Activated effector memory CD4-positive, alpha-beta T cell treated with anti-CD3 and anti-CD28 coated beads, Interleukin-2, amount 50 U/mL, for 16 hours (primary cell): ENCODE measurements at regions not wholly inside any gene's neighbourhood (a gene's known extent, or its start where the extent isn't known, plus 50 kb on each side); places are given as distances from the start of the nearest gene placed in this dataset.

ENCODE experiments used
- DNase-seq: peaks from one replicate; pipeline ENCODE4 v3.0.0-alpha.2; 2020

DNA sequence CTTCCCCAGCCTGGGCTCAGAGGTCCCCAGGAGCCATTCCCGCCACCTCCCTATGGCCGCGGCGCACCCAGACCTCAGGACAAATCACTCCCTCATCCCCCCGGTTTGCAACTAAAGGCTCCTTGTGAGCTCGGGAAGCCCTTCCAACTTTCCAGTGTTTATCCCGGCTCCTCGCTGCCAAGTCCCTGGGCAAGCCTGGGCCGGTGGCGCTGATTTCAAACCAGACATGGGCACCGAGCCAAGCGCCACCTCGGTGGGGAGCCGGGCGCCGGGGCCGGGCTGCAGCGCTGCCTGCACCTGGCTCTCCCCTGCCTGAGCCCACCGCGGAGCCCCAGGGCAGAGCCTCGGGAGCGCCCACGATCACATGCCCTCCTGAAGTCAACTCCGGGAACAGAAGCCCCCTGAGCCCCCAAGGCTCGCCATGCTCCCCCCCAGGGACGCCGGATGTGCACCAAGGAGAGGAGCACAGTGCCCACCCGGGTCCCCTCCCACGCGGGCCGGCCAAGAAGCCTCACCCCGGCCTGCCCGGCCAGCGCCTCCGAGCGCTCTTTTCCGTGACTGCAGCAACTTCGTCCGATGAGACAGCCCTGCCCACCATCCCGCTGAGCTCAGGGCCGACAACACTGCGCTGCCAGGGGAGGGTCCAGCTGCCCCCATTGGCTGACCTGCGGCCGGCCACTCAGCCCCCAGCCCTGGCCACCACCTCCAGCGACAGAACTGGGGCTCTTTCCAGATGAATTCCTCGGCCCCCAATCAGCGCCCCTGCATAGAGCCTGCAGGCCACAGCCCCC, 50.0 kb downstream of the NCOR2 start:
- no peak for DNase-seq

DNA sequence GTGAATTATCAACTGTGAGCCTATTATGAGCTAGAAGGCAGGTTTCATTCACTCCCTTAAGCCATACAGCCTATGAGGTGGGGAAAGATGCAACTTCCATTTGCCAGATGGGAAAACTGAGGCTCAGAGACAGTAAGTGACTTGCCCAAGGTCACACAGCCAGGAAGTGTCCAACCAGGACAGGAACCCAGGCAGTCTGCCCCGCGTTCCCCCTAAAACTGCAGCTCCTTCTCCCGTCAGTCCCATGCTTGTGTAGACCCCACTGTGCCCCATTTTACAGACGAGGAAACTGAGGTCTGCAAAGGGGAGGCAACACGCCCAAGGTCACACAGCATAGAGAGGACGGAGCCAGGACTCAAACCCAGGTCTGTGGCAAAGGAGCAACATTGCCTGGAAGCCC, 50.6 kb downstream of the NCOR2 start:
- no peak for DNase-seq

GRCh38 chr12:124515981-124516380, 51.4 kb downstream of the NCOR2 start:
- DNase-seq = no peak

DNA sequence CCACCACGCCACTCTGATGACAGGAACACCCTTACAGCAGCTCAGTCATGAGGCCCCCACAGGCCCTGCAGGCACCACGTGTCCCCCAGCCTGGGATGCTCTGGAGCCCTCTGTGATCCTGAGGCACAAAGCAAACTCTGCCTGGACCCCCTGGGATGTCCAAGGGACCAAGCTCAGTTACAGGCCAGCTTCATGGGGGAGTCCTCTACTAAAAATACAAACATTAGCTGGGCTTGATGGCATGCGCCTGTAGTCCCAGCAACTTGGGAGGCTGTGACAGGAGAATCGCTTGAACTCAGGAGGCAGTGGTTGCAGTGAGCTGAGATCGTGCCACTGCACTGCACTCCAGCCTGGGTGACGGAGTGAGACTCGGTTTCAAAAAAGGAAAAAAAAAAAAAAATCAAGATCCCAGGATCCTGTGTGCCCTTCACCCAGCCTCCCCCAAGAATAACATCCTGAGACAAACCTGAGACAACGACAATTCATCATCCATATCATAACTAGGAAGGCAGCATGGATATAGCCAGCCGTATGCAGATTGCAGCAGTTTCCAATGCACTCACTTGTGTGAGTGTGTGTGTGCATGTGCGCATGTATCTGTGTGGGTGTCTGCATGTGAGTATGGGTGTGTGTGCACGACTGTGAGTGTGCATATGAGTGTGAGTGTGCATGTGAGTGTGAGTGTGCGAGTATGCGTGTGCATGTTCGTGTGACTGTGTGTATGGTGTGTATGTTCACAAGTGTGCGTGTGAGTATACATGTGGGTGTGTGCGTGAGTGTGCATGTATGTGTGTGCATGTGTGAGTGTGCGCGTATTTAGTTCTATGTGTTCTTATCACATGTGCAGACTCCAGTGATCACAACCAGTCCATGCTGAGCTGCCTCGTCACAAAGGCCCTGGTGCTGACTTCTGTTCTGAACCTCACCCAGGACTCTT, 52.1 kb downstream of the NCOR2 start:
- no peak for DNase-seq

- no peak for DNase-seq
Measured at GRCh38 chr12:124514145-124514995, 53.0 kb downstream of the NCOR2 start.

DNA sequence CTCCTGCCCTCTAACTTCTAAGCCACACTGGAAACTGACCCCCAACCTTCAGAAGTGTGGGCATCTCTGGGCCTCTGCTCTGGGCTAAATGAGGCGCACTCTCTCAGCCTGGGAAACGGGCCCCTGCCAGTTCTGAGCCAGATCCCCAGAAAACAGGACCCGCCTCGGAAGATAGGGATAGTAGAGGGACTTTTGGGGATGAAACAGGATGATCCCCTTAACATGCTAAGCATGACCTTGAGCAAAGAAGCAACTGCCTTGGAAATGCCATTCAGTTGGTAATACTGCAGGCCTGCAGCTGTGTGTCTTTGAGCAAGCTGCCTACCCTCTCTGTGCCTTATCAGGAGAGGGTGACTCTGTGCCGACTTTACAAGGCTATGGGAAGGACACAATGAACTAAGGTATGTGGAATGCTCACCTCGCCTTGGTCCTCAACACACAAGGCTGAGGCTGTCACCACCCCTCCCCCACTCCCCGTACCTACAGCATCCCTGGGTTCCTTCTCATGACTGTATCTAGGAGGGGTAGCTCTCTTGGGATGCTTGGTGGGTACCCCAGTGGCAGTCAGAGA, 54.0 kb downstream of the NCOR2 start:
- DNase-seq = no peak

DNA sequence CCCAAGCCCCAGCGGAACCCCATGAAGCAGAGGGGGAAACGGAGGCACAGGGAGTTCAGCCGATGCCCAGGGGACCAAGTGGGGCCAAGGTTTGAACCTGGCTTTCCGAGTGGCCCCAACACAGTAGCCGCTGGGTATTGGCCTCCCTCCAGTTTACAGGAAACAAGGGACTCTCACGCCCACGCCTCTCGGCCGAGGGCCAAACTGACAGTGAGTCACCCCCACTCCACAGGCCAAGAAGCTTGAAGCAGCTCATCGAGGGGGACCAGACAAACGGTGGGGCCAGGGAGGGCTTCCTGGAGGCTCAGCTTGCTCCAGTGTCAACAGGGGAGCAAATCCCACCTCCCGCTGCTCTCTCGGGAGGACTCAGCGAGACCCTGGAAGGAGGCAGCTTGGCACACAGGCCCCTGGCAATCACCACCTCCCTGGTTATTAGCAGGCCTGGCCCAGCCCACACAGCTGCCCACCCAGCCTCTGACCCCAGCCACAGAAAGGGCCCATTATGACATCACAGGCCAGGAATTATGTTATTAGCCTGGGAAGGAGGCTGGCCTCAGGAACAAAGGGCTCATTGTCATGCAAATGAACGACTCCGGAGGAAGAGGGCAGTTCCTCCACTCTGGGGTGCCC, 54.6 kb downstream of the NCOR2 start:
- DNase-seq = no peak

DNA sequence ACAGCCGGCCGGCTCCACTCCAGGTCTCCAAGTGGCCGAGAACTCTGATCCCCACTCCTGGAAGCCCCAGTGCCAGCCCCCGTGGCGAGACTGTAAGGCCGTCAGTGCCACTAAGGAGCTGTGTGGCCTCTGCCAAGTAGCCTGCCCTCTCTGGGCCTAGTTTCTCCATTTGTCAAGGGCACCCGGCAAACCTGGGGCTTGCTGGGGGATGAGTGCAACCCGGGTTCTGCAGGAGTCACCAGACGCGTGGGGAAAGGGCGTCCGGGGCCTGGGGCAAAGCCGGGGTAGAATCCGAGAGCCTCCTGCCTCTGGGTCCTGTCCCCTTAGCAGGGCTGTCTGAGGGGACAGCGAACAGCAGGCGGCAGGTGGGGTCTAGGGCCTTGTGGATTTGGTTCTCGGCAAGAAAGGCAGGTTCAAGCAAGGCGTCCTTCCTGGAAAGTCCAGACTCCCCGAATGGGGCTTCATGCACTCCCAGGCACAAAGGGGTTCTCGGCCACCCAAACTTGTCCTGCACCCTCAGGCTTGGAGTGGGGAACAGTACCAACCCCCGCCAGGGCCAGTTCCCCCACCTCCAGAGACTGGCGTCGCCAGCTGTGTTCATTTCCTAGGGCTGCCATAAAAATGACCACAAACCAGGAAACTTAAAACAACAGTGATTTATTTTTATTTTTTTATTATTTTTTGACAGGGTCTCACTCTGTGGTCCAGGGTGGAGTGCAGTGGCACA, 56.0 kb downstream of the NCOR2 start:
- no peak for DNase-seq

- no peak for DNase-seq
Measured at GRCh38 chr12:124510301-124510970, 57.0 kb downstream of the NCOR2 start.

DNA sequence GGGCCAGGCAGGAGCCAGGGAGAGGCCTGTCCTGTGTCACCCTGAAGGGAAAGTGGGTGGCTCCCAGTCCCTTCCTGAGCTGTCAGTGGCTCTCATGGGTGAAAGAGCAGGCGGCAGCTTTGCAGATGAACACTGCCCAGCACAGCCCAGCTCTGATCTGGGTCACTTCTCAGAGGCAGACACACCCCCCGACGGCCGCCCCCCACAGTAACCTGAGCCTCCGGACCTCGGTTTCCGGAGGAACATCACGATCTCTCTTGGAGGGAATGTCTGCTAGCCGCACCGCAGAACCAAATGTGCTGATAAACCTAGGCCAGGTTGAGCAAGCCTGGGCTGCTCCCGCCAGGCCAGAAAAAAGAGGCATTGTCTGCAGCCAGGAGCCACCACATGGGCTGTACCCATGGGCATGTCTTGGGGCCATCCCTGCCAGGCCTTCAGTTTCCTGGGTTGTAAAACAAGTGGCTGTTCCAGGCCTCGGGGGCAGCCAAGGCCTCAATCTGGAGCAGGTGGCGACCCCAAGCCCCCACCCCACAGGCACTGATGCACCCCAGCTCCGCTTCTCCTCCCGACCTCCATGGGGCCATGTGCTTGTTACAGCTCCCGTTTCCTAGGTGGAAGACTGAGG, 57.6 kb downstream of the NCOR2 start:
- DNase-seq = no peak

DNA sequence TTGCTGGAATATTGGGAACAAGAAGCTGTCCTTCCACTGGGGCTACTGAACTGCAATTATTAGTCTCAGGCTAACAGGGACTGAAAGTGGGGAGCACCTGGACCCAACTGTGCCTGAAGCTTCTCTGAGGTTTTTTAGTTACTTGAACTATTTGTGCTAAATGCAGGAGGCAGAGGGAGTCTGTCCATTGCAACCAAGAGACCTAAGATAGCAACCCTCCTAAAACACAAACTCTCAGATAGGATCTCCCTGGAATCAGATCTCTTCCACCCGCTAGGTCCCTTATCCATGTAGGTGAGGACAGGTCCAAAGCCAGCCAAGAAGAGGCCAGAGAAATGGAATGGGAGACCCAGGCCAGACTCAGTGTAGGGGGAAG, 58.1 kb downstream of the NCOR2 start:
- DNase-seq = no peak

DNA sequence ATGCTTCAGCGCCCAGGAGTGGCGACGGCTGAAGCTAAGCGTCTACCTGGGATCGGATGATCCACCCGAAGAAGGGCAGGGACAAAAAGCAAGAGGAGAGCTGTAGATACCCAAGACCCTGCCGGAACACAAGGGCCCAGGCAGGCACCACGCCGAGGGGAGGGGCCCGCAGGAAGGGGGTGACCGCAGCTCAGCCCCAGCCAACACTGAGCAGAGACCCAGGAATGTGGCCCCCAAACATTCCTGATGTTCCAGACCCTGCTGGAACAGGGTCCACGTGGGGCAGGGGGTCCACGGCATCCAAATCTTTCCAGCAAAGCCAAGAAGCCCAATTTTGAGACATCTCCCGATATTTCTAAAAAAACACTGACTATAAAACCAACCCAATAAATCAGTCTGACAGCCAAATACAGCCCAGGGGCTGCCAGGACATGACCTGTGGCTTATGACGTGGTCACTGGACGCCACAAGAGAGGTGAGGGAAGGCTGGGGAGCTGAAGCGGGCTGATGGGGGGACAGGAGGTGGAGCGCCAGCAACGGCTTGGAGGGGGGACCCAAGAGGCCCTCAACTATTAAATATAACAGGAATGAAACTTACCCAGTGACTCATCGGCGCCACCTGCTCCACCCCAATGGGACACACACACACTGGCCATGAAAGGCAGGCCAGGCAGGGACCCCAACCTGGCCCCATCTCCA, 58.9 kb downstream of the NCOR2 start:
- no peak for DNase-seq

DNA sequence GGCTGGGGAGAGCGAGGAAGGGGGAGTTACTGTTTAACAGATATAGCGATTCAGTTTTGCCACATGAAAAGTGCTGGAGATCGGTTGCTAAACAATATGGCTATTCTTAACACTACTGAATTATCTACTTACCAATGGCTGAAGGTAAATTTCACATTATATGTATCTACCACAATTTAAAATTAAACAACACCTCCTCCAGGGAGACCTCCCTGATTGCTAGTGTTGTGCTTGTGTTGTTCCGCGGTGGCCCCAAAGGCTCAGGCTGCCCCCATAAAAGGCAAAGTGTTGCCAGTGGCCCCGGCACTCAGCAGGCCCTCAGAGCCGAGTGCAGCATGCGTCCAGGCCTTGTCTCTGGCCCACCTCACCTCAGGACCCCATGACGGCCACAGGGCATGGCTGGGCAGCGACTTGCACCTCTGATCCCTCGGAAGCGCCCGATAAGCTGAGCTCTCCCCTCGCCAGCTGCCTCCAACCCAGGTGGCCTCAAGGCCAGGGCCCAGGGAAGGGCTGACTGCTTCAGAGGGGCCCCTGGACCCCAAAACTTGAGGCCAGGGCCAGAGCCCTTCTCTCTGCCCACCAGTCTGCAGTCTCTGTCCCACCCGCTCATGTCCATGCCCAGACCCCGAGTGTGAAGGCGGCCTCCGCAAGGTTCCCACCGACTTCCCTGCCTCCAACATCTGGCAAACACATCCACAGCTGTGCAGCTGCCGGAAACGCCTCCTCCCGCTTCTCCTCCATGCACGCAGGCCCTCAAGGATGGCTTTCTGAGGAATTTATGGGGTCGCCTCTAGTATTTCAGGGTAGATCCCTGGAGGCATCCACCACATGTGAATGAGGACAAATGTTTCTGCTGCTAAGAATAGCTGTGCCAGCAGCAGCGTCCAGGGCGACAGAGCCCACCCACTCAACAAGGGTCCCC, 60.0 kb downstream of the NCOR2 start:
- no peak for DNase-seq

DNA sequence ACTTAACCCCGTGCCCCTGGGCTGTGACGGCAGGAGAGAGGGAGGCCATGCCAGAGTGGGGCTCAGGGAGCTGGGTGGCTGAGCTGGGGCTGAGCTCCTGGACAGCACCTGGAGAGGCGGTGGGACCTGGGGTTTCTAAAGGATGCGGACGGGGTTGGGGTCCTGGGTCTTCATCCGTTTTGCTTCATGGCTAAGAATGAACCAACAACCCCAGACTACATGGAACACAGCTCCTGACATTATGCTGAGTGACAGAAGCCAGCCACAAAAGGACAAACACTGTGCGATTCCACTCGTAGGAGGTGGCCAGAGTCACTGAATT, 60.6 kb downstream of the NCOR2 start:
- no peak for DNase-seq

- DNase-seq = no peak
Measured at GRCh38 chr12:124506145-124506831, 61.1 kb downstream of the NCOR2 start.

- no peak for DNase-seq
Measured at GRCh38 chr12:124505001-124505818, 62.2 kb downstream of the NCOR2 start.

GRCh38 chr12:124504273-124505000, 63.0 kb downstream of the NCOR2 start:
- no peak for DNase-seq
